ENCODE measurements at regions not wholly inside any gene's neighbourhood (a gene's known extent, or its start where the extent isn't known, plus 50 kb on each side); places are given as distances from the start of the nearest gene placed in this dataset.

- no peak for TF ChIP-seq POLR2A (IDR thresholded peaks at IDR 0.05)
- no peak for TF ChIP-seq CTCF (IDR thresholded peaks at IDR 0.05)
- intact Hi-C loops (cut with DNase I) = no loop called here
- 10 to 33% methylated on average over 1 of the region's 1 CpG for WGBS, 2 donors
- Histone ChIP-seq H3K9me3 (peaks cover 0 to 15% (median 11%) of the 10 kb centered on the region in 3 donors), H3K4me1 (no peaks in the 10 kb centered on the region), H3K4me3 (no peak overlapping the region), H3K27me3 (no peaks in the 10 kb centered on the region), H3K36me3 (no peaks in the 10 kb centered on the region), H3K27ac (no peak overlapping the region)
- DNase-seq = no peak
These were observed 387.7 kb downstream of the PAX1 start for GRCh38 chr20:22093122-22093521.

GRCh38 chr20:22088882-22089281 lies 383.4 kb downstream of the PAX1 start:
- WGBS, 2 donors = 78 to 86% methylated on average over 4 of the region's 4 CpGs
- peaks cover 0 to 15% (median 11%) of the 10 kb centered on the region in 3 donors for H3K9me3 ChIP-seq
- no peak overlapping the region for H3K4me3 ChIP-seq
- H3K4me1 ChIP-seq = no peaks in the 10 kb centered on the region
- no peaks in the 10 kb centered on the region for H3K36me3 ChIP-seq
- DNase-seq = no peak
- intact Hi-C loops (cut with DNase I) = no loop called here
- TF ChIP-seq POLR2A (IDR thresholded peaks at IDR 0.05) (no peak), CTCF (IDR thresholded peaks at IDR 0.05) (no peak)
- H3K27me3 ChIP-seq = no peaks in the 10 kb centered on the region
- no peak overlapping the region for H3K27ac ChIP-seq

GRCh38 chr20:22080985-22081384 lies 375.5 kb downstream of the PAX1 start:
- no peak overlapping the region for H3K27ac ChIP-seq
- intact Hi-C loops (cut with DNase I) = no loop called here
- H3K4me1 ChIP-seq = no peaks in the 10 kb centered on the region
- H3K27me3 ChIP-seq = no peaks in the 10 kb centered on the region
- no peaks in the 10 kb centered on the region for H3K9me3 ChIP-seq
- DNase-seq = no peak
- WGBS, 2 donors = 0 to 5% methylated on average over 1 of the region's 1 CpG
- TF ChIP-seq CTCF (IDR thresholded peaks at IDR 0.05) (no peak), POLR2A (IDR thresholded peaks at IDR 0.05) (no peak)
- no peaks in the 10 kb centered on the region for H3K36me3 ChIP-seq
- no peak overlapping the region for H3K4me3 ChIP-seq

GRCh38 chr20:22074635-22075034 lies 369.2 kb downstream of the PAX1 start:
- H3K4me1 ChIP-seq = no peaks in the 10 kb centered on the region
- H3K27me3 ChIP-seq = no peaks in the 10 kb centered on the region
- TF ChIP-seq CTCF (IDR thresholded peaks at IDR 0.05) = no peak
- TF ChIP-seq POLR2A (IDR thresholded peaks at IDR 0.05) = no peak
- no peaks in the 10 kb centered on the region for H3K36me3 ChIP-seq
- no peak overlapping the region for H3K4me3 ChIP-seq
- no peak overlapping the region for H3K27ac ChIP-seq
- intact Hi-C loops (cut with DNase I) = no loop called here
- no peaks in the 10 kb centered on the region for H3K9me3 ChIP-seq
- 78 to 83% methylated on average over 1 of the region's 1 CpG for WGBS, 2 donors
- no peak for DNase-seq

- Histone ChIP-seq H3K27ac (no peak overlapping the region), H3K9me3 (no peaks in the 10 kb centered on the region), H3K4me3 (no peak overlapping the region), H3K36me3 (no peaks in the 10 kb centered on the region), H3K27me3 (no peaks in the 10 kb centered on the region), H3K4me1 (no peaks in the 10 kb centered on the region)
- WGBS, 2 donors = 35 to 58% methylated on average over 2 of the region's 2 CpGs
- TF ChIP-seq POLR2A (IDR thresholded peaks at IDR 0.05) (no peak), CTCF (IDR thresholded peaks at IDR 0.05) (no peak)
- intact Hi-C loops (cut with DNase I) = no loop called here
- no peak for DNase-seq
These were observed 366.4 kb downstream of the PAX1 start for GRCh38 chr20:22071841-22072240.
